B cell (primary cell): ENCODE measurements at regions not wholly inside any gene's neighbourhood (a gene's known extent, or its start where the extent isn't known, plus 50 kb on each side); places are given as distances from the start of the nearest gene placed in this dataset.

Source experiments
- EZH2 ChIP-seq: IDR thresholded peaks from 2 replicates; pipeline ENCODE4 v1.6.1; 2012; ENCODE audit warnings: borderline replicate concordance, low read depth, mild to moderate bottlenecking, moderate library complexity, low read length; ENCODE audit not compliant: insufficient read depth, poor library complexity, severe bottlenecking
- TF ChIP-seq, protein P1 (sequence below): fragments of 200-600 bp; IDR thresholded peaks from one replicate; pipeline ENCODE4 v1.8.0; 2022; ENCODE audit warnings: antibody characterized with exemption, mild to moderate bottlenecking

DNA sequence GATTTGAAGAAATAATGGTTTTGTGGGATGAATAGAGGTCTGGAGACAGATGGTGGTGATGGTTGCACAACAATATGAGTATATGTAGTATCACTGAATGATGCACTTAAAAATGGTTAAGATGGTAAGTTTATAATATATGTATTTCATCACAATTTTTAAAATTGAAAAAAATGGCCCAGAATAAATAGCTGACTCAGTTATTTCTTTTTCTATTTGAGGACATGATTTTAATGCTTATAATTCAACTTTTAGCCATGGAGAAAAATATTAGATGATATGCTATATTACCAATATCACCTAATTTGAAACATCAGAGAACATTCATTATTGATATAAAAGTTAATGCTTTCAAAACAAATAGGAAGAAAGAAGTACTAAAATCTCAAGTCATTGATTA, 339.8 kb upstream of the LINC00305 start:
- TF ChIP-seq, protein P1, sequence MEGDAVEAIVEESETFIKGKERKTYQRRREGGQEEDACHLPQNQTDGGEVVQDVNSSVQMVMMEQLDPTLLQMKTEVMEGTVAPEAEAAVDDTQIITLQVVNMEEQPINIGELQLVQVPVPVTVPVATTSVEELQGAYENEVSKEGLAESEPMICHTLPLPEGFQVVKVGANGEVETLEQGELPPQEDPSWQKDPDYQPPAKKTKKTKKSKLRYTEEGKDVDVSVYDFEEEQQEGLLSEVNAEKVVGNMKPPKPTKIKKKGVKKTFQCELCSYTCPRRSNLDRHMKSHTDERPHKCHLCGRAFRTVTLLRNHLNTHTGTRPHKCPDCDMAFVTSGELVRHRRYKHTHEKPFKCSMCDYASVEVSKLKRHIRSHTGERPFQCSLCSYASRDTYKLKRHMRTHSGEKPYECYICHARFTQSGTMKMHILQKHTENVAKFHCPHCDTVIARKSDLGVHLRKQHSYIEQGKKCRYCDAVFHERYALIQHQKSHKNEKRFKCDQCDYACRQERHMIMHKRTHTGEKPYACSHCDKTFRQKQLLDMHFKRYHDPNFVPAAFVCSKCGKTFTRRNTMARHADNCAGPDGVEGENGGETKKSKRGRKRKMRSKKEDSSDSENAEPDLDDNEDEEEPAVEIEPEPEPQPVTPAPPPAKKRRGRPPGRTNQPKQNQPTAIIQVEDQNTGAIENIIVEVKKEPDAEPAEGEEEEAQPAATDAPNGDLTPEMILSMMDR: no peak
- no peak for TF ChIP-seq EZH2
